Calu3 (cell line): ENCODE measurements at regions not wholly inside any gene's neighbourhood (a gene's known extent, or its start where the extent isn't known, plus 50 kb on each side); places are given as distances from the start of the nearest gene placed in this dataset.

Experiments
- BruUV-seq: library from RNA; stranded (reverse); fragments of 400-500 nt; replicated peaks from 2 replicates; lab custom pipeline; 2021; lab: Mats Ljungman, UMichigan
- CTCF ChIA-PET: fragments of 300-600 bp; sonication (Branson Sonifier 250); formaldehyde crosslinking; loops from one replicate; lab custom pipeline; 2022; ENCODE audit warnings: antibody characterized with exemption; lab: Charles Lee
- DNase-seq: peaks from one replicate; pipeline ENCODE4 v3.0.0; 2022
- H3K27ac Mint-ChIP-seq: one replicate; pipeline ENCODE4 v1.8.0; 2022; ENCODE audit warnings: mixed read lengths; ENCODE audit not compliant: unreplicated experiment
- H3K27me3 Mint-ChIP-seq: one replicate; pipeline ENCODE4 v1.8.0; 2022; ENCODE audit warnings: mixed read lengths; ENCODE audit not compliant: unreplicated experiment
- H3K36me3 Mint-ChIP-seq: one replicate; pipeline ENCODE4 v1.8.0; 2022; ENCODE audit warnings: mild to moderate bottlenecking, moderate library complexity, mixed read lengths; ENCODE audit not compliant: insufficient read depth, unreplicated experiment
- H3K4me1 Mint-ChIP-seq: one replicate; pipeline ENCODE4 v1.8.0; 2022; ENCODE audit warnings: mild to moderate bottlenecking, low read depth, mixed read lengths; ENCODE audit not compliant: unreplicated experiment
- H3K4me3 Mint-ChIP-seq: one replicate; pipeline ENCODE4 v1.8.0; 2022; ENCODE audit warnings: mild to moderate bottlenecking, low read depth, moderate library complexity, mixed read lengths; ENCODE audit not compliant: unreplicated experiment
- H3K9me3 Mint-ChIP-seq: one replicate; pipeline ENCODE4 v1.8.0; 2022; ENCODE audit warnings: low read depth, mixed read lengths; ENCODE audit not compliant: unreplicated experiment
- CTCF ChIP-seq: fragments of 200-600 bp; IDR thresholded peaks from one replicate; pipeline ENCODE4 v1.8.0; 2022; ENCODE audit warnings: antibody characterized with exemption; ENCODE audit not compliant: unreplicated experiment
- intact Hi-C: fragments of 100-400 bp; cut with micrococcal nuclease; formaldehyde crosslinking; loops from one replicate; pipeline ENCODE4 v1.10.0; 2022; ENCODE audit not compliant: unreplicated experiment

GRCh38 chr13:37950016-37950415, 80.4 kb upstream of the TRPC4 start:
- H3K4me3 Mint-ChIP-seq: no peak overlapping the region
- no peak for TF ChIP-seq CTCF
- H3K9me3 Mint-ChIP-seq: no peaks in the 10 kb centered on the region
- H3K36me3 Mint-ChIP-seq: no peaks in the 10 kb centered on the region
- intact Hi-C loops: no loop called here
- no peak for DNase-seq
- CTCF ChIA-PET: no interaction called here
- H3K27me3 Mint-ChIP-seq: no peaks in the 10 kb centered on the region
- BruUV-seq: no TSS peak
- H3K27ac Mint-ChIP-seq: no peak overlapping the region
- H3K4me1 Mint-ChIP-seq: peaks cover 15% of the 10 kb centered on the region

GRCh38 chr13:37947419-37948140, 78.0 kb upstream of the TRPC4 start:
- TF ChIP-seq CTCF: no peak
- Mint-ChIP-seq H3K4me3 (no peak overlapping the region), H3K27ac (no peak overlapping the region), H3K4me1 (peaks cover 7% of the 10 kb centered on the region), H3K36me3 (no peaks in the 10 kb centered on the region), H3K9me3 (no peaks in the 10 kb centered on the region), H3K27me3 (no peaks in the 10 kb centered on the region)
- DNase-seq: no peak
- intact Hi-C loops: no loop called here
- BruUV-seq: no TSS peak
- CTCF ChIA-PET: no interaction called here

- DNase-seq: no peak
- Mint-ChIP-seq H3K36me3 (no peaks in the 10 kb centered on the region), H3K9me3 (no peaks in the 10 kb centered on the region), H3K4me3 (no peak overlapping the region), H3K27me3 (no peaks in the 10 kb centered on the region), H3K4me1 (no peaks in the 10 kb centered on the region), H3K27ac (no peak overlapping the region)
- intact Hi-C loops: no loop called here
- no TSS peak for BruUV-seq
- CTCF ChIA-PET: no interaction called here
- TF ChIP-seq CTCF: no peak
Measured at GRCh38 chr13:37945651-37946575, 76.3 kb upstream of the TRPC4 start.

GRCh38 chr13:37944869-37945442, 75.4 kb upstream of the TRPC4 start:
- CTCF ChIA-PET: no interaction called here
- H3K36me3 Mint-ChIP-seq: no peaks in the 10 kb centered on the region
- H3K27ac Mint-ChIP-seq: no peak overlapping the region
- H3K9me3 Mint-ChIP-seq: no peaks in the 10 kb centered on the region
- H3K4me3 Mint-ChIP-seq: no peak overlapping the region
- no TSS peak for BruUV-seq
- no peak for TF ChIP-seq CTCF
- DNase-seq: no peak
- intact Hi-C loops: no loop called here
- H3K4me1 Mint-ChIP-seq: no peaks in the 10 kb centered on the region
- H3K27me3 Mint-ChIP-seq: no peaks in the 10 kb centered on the region
